ENCODE measurements at regions not wholly inside any gene's neighbourhood (a gene's known extent, or its start where the extent isn't known, plus 50 kb on each side); places are given as distances from the start of the nearest gene placed in this dataset.
"Not testable (repeated sequence)": the region's sequence is repeated elsewhere in the genome, so short reads cannot be mapped to it uniquely, and the experiment has no call there.

DNA sequence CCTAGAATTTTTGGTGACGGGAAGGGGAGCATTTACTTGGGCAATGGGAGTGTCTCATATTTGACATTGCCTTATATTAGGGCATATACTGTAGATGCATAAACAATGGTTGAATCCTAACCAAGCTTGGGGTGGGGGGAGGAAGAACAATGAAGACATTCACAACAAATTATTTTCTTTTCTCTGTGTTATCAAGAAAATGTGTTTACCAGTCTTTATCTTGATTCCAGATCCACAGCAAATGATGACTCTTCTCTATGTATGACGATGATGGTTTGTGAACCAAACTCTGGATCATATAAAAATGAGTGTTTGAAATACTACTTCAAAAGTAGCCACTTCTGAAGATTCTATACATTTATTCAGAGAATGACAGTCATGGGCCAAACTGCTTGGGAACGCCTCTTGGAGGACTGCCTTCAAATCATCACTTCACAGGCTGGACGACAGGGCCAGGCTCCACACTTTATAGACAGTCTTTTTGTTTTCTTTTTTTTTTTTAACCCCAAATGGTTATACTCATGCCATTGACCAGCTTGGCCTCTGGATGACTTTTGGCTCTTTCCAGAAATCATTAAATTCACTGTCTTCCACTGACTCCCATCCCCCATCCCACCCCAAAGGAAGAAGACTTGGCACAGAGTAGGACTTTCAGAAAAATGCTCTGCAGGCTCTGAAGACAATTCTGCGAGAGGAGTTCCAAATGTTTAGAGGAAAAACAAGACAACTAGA is 123.8 kb upstream of the LIFR start:
- no peak for DNase-seq (ENCODE audit: low spot score)

DNA sequence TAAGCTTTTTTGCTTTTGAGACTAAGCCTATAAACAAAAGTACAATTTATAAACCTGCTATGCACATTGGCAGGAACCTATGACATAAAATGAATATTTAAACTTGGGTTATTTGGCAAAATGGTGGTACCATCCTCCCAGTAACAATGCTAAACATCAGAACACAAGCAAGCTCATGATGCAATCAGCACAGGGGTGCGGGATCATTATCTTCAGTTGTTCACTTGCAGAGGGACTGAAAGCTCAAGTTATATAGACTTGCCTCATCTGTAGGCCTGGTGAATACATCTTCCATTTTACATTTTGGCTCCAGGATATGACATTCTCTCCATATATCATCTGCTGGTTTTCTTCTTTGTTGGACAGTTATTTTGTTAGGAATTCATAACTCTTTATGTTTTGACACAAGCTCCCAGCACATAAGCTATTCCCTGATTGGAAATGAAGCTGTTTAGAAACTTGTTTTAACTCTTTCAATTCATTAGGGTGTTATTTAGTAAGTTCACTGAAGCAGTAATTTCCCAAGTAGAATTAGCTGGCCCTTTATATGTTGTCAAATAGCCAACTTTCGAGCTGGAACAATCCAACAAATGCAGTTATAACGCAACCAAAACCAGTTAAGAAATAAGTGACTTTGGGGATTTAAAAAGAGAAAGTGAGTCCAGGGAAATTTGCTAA is 124.7 kb upstream of the LIFR start:
- DNase-seq (ENCODE audit: low spot score), result no peak

DNA sequence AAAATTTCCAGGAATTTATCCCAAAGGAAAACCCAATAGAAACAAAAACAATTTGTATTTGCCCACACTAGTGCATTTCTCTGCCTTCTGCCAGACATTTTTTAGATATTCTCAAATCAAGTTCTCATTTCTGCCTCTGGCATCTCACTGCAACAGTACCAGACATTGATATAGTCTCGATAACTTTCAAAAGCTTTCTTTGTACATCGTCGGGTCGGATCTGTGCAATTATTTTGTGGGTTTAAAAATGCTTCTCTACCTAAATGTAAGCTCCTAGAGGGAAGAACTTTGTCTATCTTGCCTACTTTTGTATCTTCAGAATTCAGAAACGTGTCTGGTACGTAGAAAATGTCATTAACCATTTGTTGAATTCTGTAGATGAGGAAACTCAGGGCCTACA is 125.5 kb upstream of the LIFR start:
- DNase-seq (ENCODE audit: low spot score), result no peak

DNA sequence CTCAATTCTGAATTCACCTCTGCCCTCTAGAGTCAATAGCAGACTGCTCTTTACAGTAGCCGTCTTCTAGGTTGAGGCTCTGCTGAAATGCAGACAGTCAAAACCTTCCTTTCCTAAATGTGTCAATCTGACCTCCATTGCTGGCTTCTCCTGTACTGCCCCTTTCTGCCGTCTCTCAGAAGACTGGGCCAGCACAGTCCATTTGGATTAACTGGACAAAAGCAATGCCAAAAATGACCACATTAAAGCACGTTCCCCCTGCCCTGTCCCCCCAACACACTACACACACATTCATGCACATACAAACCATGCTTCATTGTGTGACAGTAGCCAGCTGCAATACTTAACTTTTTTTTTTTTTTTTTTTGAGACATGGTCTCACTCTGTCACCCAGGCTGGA is 130.2 kb upstream of the LIFR start:
- no peak for DNase-seq (ENCODE audit: low spot score)

DNA sequence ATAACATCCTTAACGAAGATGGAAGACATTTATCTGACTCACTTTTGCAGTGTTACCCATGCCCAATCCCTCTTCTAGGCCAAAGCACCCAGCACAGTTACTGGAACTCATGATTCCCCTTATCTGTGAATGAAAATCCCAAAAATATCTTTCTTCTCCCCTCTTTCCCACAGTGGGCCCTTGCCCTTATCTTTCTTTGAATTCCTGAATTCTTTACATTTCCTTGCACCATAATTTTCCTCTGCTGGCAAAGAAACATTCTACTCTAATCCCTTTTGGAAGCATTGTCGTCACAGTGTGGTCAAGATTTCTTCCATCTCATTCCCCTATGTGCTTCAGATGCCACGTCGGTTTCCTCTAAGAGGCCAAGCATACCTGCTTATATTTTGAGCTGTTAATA is 135.9 kb upstream of the LIFR start:
- DNase-seq (ENCODE audit: low spot score), result no peak

DNA sequence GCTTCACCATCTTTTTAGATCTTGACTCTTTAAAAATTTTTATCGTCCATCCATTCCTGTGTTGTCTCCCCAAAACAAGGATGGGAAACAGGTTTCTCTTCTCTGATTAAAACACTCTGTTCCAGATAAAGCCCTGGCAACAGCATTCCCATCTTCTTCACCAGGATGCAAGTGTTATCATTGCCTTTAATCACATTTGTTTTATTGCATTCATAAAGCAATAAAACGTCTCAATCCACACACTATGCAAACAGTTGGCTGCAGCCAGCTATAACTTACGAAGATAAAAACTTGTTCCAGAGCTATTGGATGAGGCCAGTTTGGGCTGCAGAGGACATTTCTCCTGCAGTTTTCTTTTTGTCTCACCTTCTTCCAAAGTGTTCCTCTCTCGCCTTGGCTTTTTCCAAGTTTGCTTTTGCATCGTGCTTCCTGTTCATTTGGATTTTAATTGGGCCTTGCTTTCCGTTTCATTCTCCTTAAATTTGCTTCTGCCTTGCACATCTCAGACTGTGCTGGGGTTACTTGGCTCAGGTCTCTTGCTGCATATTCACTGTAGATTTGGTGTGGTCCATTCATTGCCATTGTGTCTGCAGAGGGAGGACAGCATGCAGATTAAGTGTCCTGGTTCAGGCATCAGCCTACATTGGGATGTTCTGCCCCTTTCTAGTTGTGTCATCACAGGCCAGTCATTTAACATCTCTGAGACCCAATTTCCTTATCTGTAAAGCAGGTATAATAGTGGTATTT is 136.5 kb upstream of the LIFR start:
- no peak for DNase-seq (ENCODE audit: low spot score)

DNA sequence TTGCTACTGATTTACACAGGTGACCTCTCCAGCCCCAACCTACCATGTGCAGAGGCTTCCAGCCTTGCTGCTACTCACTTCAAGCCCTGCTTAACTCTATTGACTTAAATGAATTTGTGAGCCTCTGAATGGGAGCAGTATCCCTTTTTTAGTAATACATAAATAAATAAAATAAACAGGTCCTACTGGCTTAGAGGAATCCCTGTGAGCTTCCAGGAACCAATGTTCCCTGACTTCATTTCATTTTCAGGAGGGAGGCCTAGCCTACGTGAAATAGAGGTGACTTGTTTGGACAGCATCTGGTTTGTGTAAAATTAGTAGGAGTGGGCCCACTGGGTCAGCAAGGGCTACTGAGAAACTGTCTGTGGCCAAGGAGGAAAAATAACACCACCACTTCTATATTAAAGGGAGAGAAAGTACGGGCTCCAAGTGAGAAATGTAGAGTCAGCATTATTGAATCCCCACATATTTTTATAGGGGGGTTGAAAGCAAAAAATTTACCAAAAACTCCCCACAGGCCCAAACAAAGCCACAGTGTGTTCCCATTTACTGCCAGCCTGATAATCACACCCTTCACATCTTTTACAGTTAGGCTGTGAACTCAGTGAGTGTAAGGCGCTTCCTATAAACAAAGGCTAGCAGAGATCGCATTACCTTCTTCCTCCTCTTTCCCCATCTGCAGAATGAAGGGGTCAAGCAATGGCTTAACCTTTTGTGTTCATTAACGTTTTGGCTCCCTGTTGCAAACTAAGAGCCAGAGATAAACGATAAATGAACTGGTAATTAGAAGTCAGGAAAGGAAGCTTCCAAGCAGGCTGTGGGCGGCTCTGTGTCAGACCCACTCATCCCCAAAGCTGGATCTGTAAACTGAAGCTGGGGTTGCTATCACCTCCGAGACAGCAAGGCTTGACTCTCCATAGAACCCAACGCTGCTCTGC is 138.8 kb upstream of the LIFR start:
- no peak for DNase-seq (ENCODE audit: low spot score)

DNA sequence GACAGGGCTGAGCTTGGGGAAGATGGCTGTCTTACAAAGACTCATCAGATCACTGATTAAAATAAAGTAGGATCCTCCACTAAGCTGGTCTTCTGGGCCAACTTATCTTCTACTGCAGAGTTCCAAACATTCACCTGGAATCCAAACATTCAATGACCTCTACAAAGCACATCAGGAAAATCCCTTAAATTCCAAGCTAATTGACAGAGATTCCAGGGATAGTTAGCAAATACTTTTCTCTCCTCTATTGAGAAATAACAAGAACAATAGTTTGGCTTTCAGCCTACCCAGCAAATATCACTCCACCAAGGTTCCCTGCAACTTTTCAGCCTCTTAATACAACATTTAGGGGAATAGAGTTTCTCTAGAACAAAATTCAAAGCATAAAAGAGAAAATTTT is 140.6 kb upstream of the LIFR start:
- no peak for DNase-seq (ENCODE audit: low spot score)

DNA sequence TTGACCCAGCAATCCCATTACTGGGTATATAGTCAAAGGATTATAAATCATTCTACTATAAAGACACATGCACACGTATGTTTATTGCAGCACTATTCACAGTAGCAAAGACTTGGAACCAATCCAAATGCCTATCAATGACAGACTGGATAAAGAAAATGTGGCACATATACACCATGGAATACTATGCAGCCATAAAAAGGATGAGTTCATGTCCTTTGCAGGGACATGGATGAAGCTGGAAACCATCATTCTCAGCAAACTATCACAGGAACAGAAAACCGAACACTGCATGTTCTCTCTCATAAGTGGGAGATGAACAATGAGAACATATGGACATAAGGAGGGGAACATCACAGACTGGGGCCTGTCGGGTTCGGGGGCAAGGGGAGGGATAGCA is 140.3 kb upstream of the OSMR start:
- DNase-seq (ENCODE audit: low spot score), result not testable (repeated sequence)

DNA sequence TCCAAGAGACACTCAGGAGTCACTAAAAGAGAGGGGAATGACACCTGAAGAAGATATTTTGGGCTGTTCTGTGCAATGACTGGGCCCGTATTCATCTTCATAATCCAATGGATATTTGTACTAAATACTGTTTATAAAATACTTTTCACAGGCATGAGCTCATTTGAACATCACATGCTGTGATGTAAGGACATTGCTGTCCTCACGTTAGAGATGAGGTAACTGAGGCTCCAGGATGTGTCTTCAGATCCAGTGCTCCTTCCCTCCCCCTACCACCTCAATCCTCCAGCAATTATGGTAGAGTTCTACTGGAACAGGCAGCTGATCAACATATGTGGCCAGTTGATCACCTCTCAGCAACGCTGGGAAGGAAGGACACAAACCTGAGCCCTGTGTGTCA is 139.4 kb upstream of the OSMR start:
- DNase-seq (ENCODE audit: low spot score), result no peak

DNA sequence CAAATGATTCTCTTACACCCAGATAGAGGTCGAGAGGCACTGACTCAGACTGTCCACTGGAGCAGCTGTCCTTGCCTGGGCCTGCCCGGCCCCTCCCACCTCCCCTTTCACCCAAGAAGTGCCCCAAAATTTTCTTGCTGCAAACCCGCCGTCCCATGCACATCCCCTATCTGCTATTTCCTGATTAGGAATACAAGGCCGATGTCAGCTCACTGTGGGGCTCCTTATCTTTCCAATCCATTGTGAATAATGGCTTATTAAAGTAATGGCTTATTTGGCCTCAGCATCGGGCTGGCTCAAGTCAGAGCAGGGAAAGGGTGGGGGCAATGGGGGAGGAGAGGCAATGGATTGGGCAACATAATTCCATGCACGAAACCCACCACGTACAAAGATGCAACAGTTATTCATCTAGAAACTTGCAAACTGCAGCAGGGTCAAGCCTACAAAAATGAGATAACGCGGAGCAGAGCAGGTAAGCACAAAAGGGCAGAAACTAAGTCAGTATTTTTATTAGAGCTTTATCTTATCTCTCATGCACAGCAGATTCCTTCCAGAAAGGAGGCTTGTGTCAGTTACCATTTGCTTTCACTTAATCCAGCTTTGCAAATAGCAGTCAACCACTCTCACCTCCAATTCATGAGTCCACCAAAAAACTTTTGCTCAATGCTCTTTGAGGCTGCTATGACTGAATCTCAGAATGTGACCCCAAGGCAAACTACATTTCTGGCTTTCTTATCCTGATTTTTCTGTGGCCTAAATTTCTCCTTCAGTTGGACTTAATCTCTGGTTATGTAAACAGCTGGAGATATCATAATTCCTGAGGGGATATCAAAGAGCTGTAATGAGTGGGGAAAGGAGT is 138.2 kb upstream of the OSMR start:
- no peak for DNase-seq (ENCODE audit: low spot score)

DNA sequence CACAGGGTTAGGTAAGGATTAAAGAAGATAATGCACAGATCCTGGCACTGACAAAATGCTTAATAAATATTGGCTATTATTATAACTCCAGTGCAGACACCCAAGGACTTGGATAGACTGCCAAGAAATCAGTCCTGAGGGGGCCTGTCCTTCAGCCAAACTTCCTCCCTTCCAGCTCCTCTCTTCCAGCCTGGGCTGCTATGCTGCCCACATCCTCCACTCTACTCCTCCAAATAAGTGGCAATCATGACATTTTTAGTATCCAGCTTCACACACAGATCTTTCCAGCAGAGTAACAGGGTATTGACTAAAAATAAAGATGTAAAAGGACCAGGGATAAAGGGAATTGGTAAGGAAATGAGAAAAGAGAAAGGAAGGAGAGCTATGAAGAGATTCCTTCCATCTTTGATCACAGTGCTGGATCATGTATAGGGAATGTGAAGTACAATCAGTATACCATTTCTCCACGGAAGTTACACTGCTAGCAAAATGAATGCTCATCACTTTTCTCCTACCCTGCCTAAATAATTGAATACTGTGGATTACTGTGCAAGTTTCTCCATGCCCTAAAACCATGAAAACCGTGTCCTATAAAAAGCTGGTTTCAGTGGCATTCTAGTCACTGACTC is 136.0 kb upstream of the OSMR start:
- DNase-seq (ENCODE audit: low spot score), result no peak

DNA sequence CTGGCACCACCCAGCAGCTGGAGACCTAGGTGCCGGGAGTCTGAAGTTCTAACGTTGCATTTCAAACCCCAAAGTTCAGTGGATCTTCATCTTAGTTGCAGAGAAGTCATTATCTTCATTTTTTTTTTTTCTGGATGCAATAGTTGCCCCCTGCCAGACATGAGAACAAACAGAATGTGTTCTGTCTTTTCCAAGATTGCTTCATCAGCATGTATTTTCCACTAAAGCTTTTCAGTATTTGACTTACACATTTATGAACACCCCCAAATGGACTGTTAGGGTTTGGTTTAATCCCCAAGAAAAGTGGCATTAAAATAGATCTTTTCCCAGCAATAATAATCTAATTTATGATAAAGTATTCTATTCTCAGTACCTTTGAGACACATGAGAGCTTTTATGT is 135.2 kb upstream of the OSMR start:
- no peak for DNase-seq (ENCODE audit: low spot score)

DNA sequence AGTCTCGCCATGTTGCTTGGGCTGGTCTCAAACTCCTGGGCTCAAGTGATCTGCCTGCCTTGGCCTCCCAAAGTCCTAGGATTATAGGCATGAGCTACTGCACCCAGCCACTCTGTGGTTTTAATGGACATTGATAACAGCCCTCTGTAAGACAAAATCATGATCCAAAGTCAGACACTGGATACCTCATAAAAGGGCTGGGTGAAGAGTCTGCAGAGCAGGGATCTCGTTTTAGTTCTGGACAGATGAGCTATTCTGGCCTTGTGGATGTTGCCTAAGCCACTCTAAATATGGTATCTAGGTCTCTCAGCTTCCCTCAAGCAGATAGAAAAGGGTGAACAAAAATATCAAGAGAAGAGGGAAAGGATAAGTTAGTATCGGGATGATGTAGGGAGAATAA is 133.4 kb upstream of the OSMR start:
- no peak for DNase-seq (ENCODE audit: low spot score)

DNA sequence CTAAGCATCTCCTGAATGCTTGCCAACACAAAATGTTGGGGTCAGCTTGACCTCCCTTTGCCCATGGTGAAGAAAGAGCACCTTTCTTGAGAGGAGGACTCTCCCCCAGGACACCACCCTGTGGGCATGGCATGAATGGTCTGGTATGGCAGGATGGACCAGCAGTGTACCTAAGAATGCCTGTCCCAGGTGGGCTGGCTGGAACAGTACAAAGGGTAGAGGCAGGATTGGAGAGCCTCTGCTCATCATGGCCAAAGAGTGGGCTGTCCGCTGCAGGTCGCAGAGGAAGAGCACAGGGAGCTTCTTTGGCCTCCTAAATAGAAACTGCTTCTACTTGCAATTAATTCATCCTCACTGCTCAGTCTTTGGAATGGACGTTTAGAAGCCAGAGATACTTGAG is 131.6 kb upstream of the OSMR start:
- DNase-seq (ENCODE audit: low spot score), result no peak

DNA sequence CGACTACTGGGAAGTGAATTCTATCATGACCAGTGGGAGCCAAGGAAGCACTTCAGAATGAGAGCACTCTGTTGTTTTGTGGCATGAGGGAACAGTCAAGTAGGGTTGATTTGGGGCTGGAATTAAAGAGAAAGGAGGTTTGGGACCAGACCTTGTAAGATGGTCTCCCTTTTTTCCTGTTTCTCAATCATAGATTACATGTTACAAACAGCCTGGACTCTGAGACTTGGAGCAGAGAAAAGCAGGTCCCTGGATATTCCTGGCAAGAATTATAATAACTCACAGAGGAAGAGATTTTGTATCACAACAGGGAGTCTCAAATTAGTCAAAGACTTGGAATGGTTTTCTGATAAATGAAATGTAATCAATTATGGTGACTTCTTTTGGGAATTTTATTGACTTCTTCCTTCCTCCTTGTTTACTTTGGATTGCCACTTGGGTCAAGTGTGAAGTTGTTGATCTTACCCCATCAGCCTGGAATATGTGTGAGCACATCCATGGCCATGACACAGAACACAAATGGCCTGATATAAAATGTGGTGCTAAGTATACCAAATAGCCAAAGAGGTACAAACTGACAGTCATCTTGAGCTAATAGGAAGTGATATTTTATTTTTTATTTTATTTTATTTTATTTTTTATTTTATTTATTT is 131.0 kb upstream of the OSMR start:
- DNase-seq (ENCODE audit: low spot score), result no peak

DNA sequence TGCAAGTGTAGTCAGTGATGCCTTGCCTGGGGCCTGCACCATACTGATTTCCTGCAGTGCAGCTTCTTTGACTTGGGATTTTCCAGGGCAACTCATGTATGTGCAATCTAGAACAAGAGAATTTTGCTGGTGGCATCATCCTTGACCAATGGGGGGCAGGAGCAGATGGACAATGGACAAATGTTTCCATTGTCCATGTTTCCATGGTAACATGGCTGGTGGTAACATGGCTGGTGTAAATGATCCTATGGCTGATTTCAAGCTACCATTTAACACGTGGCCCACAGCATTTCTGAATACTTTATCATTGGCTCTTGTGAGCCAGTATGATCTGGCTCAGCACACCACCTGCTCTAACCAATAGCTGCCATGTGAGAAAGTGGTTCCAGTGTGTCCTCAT is 130.1 kb upstream of the OSMR start:
- no peak for DNase-seq (ENCODE audit: low spot score)

DNA sequence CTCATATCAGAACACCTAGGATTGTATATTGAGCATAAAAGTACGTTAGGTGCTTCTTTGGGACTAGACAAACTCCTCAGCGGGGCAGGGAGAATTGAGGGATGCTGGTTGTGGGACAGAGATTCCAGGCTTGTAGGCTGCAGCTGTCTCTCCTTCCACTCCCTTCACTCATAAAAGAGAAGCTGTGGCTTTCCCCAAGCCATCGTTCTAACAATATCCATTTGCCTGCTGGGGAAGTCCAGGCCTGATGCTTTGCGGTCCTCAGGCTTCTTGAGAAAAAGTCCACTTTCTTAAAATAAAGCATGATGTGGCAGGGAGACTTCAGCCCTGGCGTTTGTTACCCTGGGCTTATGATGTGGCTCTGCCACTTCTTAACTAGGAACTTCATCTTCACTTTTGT is 129.3 kb upstream of the OSMR start:
- DNase-seq (ENCODE audit: low spot score), result no peak

DNA sequence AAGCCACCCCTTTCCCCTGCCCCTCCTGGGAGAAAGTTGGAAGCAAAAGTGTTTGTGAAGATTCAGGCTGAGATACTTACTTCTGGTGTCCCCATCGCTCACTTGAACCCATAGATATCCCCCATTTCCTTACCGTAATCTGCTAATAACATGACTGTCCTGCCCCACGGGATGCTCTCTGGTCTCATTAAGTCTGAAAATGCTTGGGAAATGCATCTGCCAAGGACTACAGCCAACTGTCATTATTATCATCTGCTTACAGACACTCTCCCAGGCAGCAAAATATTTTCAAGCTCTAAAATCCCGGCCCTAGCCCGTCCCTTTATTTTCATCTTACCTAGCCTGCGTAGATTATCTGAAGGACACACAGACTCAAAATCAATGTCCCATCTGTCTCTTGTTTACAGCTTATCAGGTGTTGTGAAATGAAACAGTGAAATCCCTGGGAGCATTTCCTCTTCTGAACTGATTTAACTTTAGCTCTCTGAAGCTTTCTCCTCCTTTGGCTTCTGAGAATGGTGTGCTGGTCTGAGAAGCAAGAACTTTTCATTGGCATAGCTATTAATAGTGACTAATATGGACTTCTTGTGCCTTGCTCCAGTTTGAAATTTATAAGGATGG is 126.9 kb upstream of the OSMR start:
- DNase-seq (ENCODE audit: low spot score), result no peak

DNA sequence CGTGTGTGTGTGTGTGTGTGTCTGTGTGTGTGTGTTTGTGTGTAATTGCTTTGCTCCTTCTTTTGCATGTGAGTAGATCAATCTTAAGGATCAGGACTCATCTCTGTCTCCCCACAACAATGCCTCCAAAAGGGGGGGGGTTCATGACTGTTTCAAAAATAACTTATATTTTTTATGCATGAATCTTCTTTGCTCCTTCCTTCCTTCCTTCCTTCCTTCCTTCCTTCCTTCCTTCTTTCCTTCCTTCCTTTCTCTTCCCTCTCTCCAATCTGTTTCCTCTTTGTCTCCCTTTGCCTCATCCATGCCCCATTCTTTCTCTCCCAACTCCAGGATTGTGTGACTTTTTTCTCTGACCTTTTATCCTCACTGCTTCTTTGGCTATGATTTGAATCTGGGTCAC is 126.4 kb upstream of the OSMR start:
- DNase-seq (ENCODE audit: low spot score), result no peak
